Stomach (tissue), 8 donors: ENCODE measurements at regions not wholly inside any gene's neighbourhood (a gene's known extent, or its start where the extent isn't known, plus 50 kb on each side); places are given as distances from the start of the nearest gene placed in this dataset.
"Not testable (repeated sequence)": the region's sequence is repeated elsewhere in the genome, so short reads cannot be mapped to it uniquely, and the experiment has no call there.

Experiments used
- DNase-seq, 2 donors: peaks; one replicate each; pipeline versions ENCODE4 v3.0.0 to v3.0.0-alpha.2; 2013 to 2019
- H3K27ac ChIP-seq, 5 donors: fragments of 200-600 bp in 4 of 5; sonication (generic) in 4 of 5; one replicate each; pipeline ENCODE4 v1.5.1; 2013 to 2019; ENCODE audit warnings: mild to moderate bottlenecking in 1 of 5, moderate library complexity in 1 of 5
- H3K27me3 ChIP-seq, 3 donors: fragments of 200-600 bp; sonication (generic); one replicate each; pipeline ENCODE4 v1.5.1; 2017 to 2019; ENCODE audit warnings: mixed run types in 1 of 3
- H3K36me3 ChIP-seq, 4 donors: fragments of 200-600 bp; sonication (generic); 1 replicate in 3 of 4; 2 replicates in 1 of 4; pipeline ENCODE4 v1.5.1; 2016 to 2019
- H3K4me1 ChIP-seq, 4 donors: fragments of 200-600 bp; sonication (generic); one replicate each; pipeline ENCODE4 v1.5.1; 2016 to 2019
- H3K4me3 ChIP-seq, 4 donors: fragments of 200-600 bp; sonication (generic) in 3 of 4; one replicate each; pipeline ENCODE4 v1.5.1; 2016 to 2019; ENCODE audit warnings: mild to moderate bottlenecking in 1 of 4
- H3K9me3 ChIP-seq, 4 donors: fragments of 200-600 bp; sonication (generic); one replicate each; pipeline ENCODE4 v1.5.1; 2016 to 2019
- CTCF ChIP-seq, 7 experiments: fragments of 450-650 bp in 4 of 7; fragments of 200-600 bp in 3 of 7; sonication (generic) in 3 of 7; IDR thresholded peaks; one replicate each; pipeline ENCODE4 v1.5.1; 2016 to 2019; ENCODE audit warnings: antibody characterized with exemption in 7 of 7, control low read depth in 2 of 7, mild to moderate bottlenecking in 1 of 7
- EP300 ChIP-seq: sonication (generic); formaldehyde crosslinking; IDR thresholded peaks from one replicate; pipeline ENCODE4 v1.6.1; 2017; ENCODE audit warnings: antibody characterized with exemption
- POLR2A ChIP-seq, 4 donors: fragments of 450-650 bp; IDR thresholded peaks; one replicate each; pipeline ENCODE4 v1.6.1; 2016; ENCODE audit warnings: antibody characterized with exemption in 4 of 4, control low read depth in 2 of 4, mild to moderate bottlenecking in 1 of 4, moderate library complexity in 1 of 4
- POLR2AphosphoS5 ChIP-seq, 3 donors: sonication (generic); formaldehyde crosslinking; IDR thresholded peaks; one replicate each; pipeline ENCODE4 v1.6.1; 2016; ENCODE audit warnings: antibody characterized with exemption in 3 of 3
- WGBS, 5 donors: extraction: QIAGEN DNeasy Blood & Tissue Kit in 3 of 5; methylation state at CpG; one replicate each; pipeline versions ENCODE4 v1.1.5 to v1.1.7; 2013 to 2018; 5-methylcytosine and 5-hydroxymethylcytosine counted together
- intact Hi-C: fragments of 100-400 bp; cut with DNase I; formaldehyde crosslinking; loops from one replicate; pipeline ENCODE4 v1.15.1; 2023; ENCODE audit warnings: low total_unique reads
- donor health status: healthy with polysubstance abuse.
- donor health status: Bipolar disorder and iron deficiency.
- donor health status: healthy.

- H3K27me3 ChIP-seq, result no peaks in the 10 kb centered on the region
- H3K4me3 ChIP-seq, result no peak overlapping the region
- WGBS, 5 donors, result 36 to 59% (median 47%) methylated on average over 5 of the region's 5 CpGs
- TF ChIP-seq POLR2A (IDR thresholded peaks at IDR 0.05) (no peak), CTCF (IDR thresholded peaks at IDR 0.05) (peak in 1 of 7 experiments; percentile 7)
- intact Hi-C loops, result no loop called here
- no peaks in the 10 kb centered on the region for H3K36me3 ChIP-seq
- DNase-seq, result no peak
- H3K4me1 ChIP-seq, result peaks cover 29 to 78% (median 52%) of the 10 kb centered on the region in 4 donors
- H3K9me3 ChIP-seq, result no peaks in the 10 kb centered on the region
- H3K27ac ChIP-seq, result no peak overlapping the region
Observed at GRCh38 chr15:69559440-69560190, 107.0 kb downstream of the RPLP1 start.

GRCh38 chr15:69561071-69561784, 108.6 kb downstream of the RPLP1 start:
- intact Hi-C loops, result no loop called here
- Histone ChIP-seq H3K36me3 (no peaks in the 10 kb centered on the region), H3K27ac (peak overlapping the region; percentile 27 to 80 (median 74)), H3K4me3 (no peak overlapping the region), H3K27me3 (no peaks in the 10 kb centered on the region), H3K4me1 (peaks cover 29 to 71% (median 48%) of the 10 kb centered on the region in 4 donors), H3K9me3 (no peaks in the 10 kb centered on the region)
- 19 to 42% (median 34%) methylated on average over 14 of the region's 14 CpGs for WGBS, 5 donors
- peak; percentile 74 to 79 for DNase-seq
- TF ChIP-seq EP300 (no peak), POLR2AphosphoS5 (IDR thresholded peaks at IDR 0.05) (peak in 2 of 3 donors; percentile 22 to 41)

- no peak for DNase-seq
- no peaks in the 10 kb centered on the region for H3K36me3 ChIP-seq
- peak overlapping the region; percentile 27 to 82 (median 74) for H3K27ac ChIP-seq
- H3K9me3 ChIP-seq, result no peaks in the 10 kb centered on the region
- H3K27me3 ChIP-seq, result no peaks in the 10 kb centered on the region
- intact Hi-C loops, result no loop called here
- WGBS, 5 donors, result 17 to 30% (median 26%) methylated on average over 7 of the region's 7 CpGs
- H3K4me3 ChIP-seq, result no peak overlapping the region
- no peak for TF ChIP-seq EP300
- no peak for TF ChIP-seq POLR2AphosphoS5 (IDR thresholded peaks at IDR 0.05)
- TF ChIP-seq POLR2A (IDR thresholded peaks at IDR 0.05), result no peak
- TF ChIP-seq CTCF (IDR thresholded peaks at IDR 0.05), result no peak
- peaks cover 29 to 62% (median 42%) of the 10 kb centered on the region in 4 donors for H3K4me1 ChIP-seq
Observed at GRCh38 chr15:69562116-69562515, 109.5 kb downstream of the RPLP1 start.

- H3K27me3 ChIP-seq, result no peaks in the 10 kb centered on the region
- H3K9me3 ChIP-seq, result no peaks in the 10 kb centered on the region
- intact Hi-C loops, result no loop called here
- H3K4me3 ChIP-seq, result no peak overlapping the region
- 34 to 72% (median 49%) methylated on average over 4 of the region's 4 CpGs for WGBS, 5 donors
- no peaks in the 10 kb centered on the region for H3K36me3 ChIP-seq
- H3K4me1 ChIP-seq, result peaks cover 29 to 59% (median 39%) of the 10 kb centered on the region in 4 donors
- no peak for TF ChIP-seq POLR2AphosphoS5 (IDR thresholded peaks at IDR 0.05)
- peak; percentile 47 to 58 for DNase-seq
- peak overlapping the region; percentile 27 to 82 (median 74) for H3K27ac ChIP-seq
Observed at GRCh38 chr15:69562564-69562963, 109.9 kb downstream of the RPLP1 start.

GRCh38 chr15:69565066-69565655, 112.5 kb downstream of the RPLP1 start:
- Histone ChIP-seq H3K4me1 (peaks cover 12 to 33% (median 20%) of the 10 kb centered on the region in 4 donors), H3K4me3 (no peak overlapping the region), H3K36me3 (no peaks in the 10 kb centered on the region), H3K27ac (no peak overlapping the region), H3K9me3 (no peaks in the 10 kb centered on the region), H3K27me3 (no peaks in the 10 kb centered on the region)
- 76 to 82% (median 80%) methylated on average over 9 of the region's 9 CpGs for WGBS, 5 donors
- TF ChIP-seq POLR2A (IDR thresholded peaks at IDR 0.05) (no peak), CTCF (IDR thresholded peaks at IDR 0.05) (no peak), EP300 (no peak), POLR2AphosphoS5 (IDR thresholded peaks at IDR 0.05) (no peak)
- DNase-seq, result no peak
- intact Hi-C loops, result no loop called here

GRCh38 chr15:69567238-69567760, 114.7 kb downstream of the RPLP1 start:
- 95 to 100% (median 96%) methylated on average over 2 to 31 of the region's 31 CpGs for WGBS, 5 donors
- H3K4me3 ChIP-seq, H3K36me3 ChIP-seq, H3K9me3 ChIP-seq, H3K27me3 ChIP-seq, H3K27ac ChIP-seq, intact Hi-C loops, DNase-seq: not testable (repeated sequence)
- H3K4me1 ChIP-seq, result peaks cover 0 to 12% (median 7%) of the 10 kb centered on the region in 4 donors
